ENCODE measurements at regions not wholly inside any gene's neighbourhood (a gene's known extent, or its start where the extent isn't known, plus 50 kb on each side); places are given as distances from the start of the nearest gene placed in this dataset.

GRCh38 chr15:93321881-93322282 is 232.9 kb upstream of the RGMA start:
- TF ChIP-seq ZC3H10 (CRISPR knock-in tag; IDR thresholded peaks at IDR 0.05) = no peak
- TF ChIP-seq PATZ1 (CRISPR knock-in tag; IDR thresholded peaks at IDR 0.05; ENCODE audit: borderline replicate concordance) = no peak
- no peak for TF ChIP-seq PPARA (CRISPR knock-in tag; IDR thresholded peaks at IDR 0.05; ENCODE audit: borderline replicate concordance)
- TF ChIP-seq CSDC2 (CRISPR knock-in tag; IDR thresholded peaks at IDR 0.05) = no peak
- TF ChIP-seq POU6F1 (CRISPR knock-in tag; IDR thresholded peaks at IDR 0.05; ENCODE audit: borderline replicate concordance, low read depth) = no peak
- TF ChIP-seq ISL1 (CRISPR knock-in tag; IDR thresholded peaks at IDR 0.05) = no peak
- no peak for TF ChIP-seq ZFP30 (CRISPR knock-in tag; IDR thresholded peaks at IDR 0.05)
- no peak for TF ChIP-seq ZNF70 (CRISPR knock-in tag; IDR thresholded peaks at IDR 0.05)
